ENCODE measurements at regions not wholly inside any gene's neighbourhood (a gene's known extent, or its start where the extent isn't known, plus 50 kb on each side); places are given as distances from the start of the nearest gene placed in this dataset.

GRCh38 chr9:75265525-75265972, 177.2 kb downstream of the OSTF1 start:
- no peak overlapping the region for H3K27ac ChIP-seq (ENCODE audit: insufficient read depth, low read length)
- H3K4me1 ChIP-seq (ENCODE audit: control insufficient read depth, insufficient read depth, low read length) = no peaks in the 10 kb centered on the region
- H3K9ac ChIP-seq (ENCODE audit: low read depth, low read length) = no peak overlapping the region
- H2AK9ac ChIP-seq (replicated peaks; ENCODE audit: low read depth, low read length, poor library complexity) = no peak overlapping the region
- H3K14ac ChIP-seq (replicated peaks; ENCODE audit: low read depth, low read length) = no peak overlapping the region
- no peak overlapping the region for H4K91ac ChIP-seq (ENCODE audit: insufficient read depth, low read depth, low read length)
- no peak overlapping the region for H3K56ac ChIP-seq (ENCODE audit: extremely low read depth, insufficient read depth, low read length)
- no peak overlapping the region for H3K4me2 ChIP-seq (ENCODE audit: low read depth, low read length)
- no peak overlapping the region for H2AK5ac ChIP-seq (ENCODE audit: low read depth, low read length)
- H3K9me1 ChIP-seq (ENCODE audit: insufficient read depth, low read length) = no peaks in the 10 kb centered on the region
- H3K4ac ChIP-seq (ENCODE audit: low read depth, low read length) = no peak overlapping the region
- no peaks in the 10 kb centered on the region for H3K9me3 ChIP-seq (ENCODE audit: control insufficient read depth, insufficient read depth, low read length)
- no peak overlapping the region for H2BK20ac ChIP-seq (ENCODE audit: low read depth, low read length)
- CTCF ChIA-PET = interaction anchor here (0.5 to 0.9 kb wide), 4 partner anchors 13 to 1608 kb away, joined by 3 to 4 read pairs (median 3); no protein-coding TSS in a partner anchor
- no peak overlapping the region for H2BK15ac ChIP-seq (ENCODE audit: low read depth, low read length)
- H2BK5ac ChIP-seq (ENCODE audit: low read depth, low read length, poor library complexity, severe bottlenecking) = no peak overlapping the region
- peak; percentile 86 for ATAC-seq (ENCODE audit: low read depth)
- H4K8ac ChIP-seq (ENCODE audit: low read depth in 2 of 2, low read length in 2 of 2) = no peak overlapping the region
- TF ChIP-seq CEBPB (IDR thresholded peaks at IDR 0.05; ENCODE audit: low read depth, low read length) = no peak
- TF ChIP-seq RCOR1 (IDR thresholded peaks at IDR 0.05; ENCODE audit: insufficient replicate concordance, low read length) = no peak
- TF ChIP-seq CTCF (conservative IDR thresholded peaks at IDR 0.05; ENCODE audit: low read depth, low read length) = peak; percentile 83
- no peak for TF ChIP-seq CHD1 (IDR thresholded peaks at IDR 0.05; ENCODE audit: low read depth, low read length)
- no peak for TF ChIP-seq BHLHE40 (IDR thresholded peaks at IDR 0.05; ENCODE audit: low read depth, low read length)
- peak; percentile 66 for TF ChIP-seq SMC3 (IDR thresholded peaks at IDR 0.05; ENCODE audit: low read depth, low read length)
- no peak for TF ChIP-seq MXI1 (IDR thresholded peaks at IDR 0.05; ENCODE audit: borderline replicate concordance, low read depth, low read length)
- no peak for TF ChIP-seq USF2 (IDR thresholded peaks at IDR 0.05; ENCODE audit: low read depth, low read length)
- TF ChIP-seq RFX5 (IDR thresholded peaks at IDR 0.05; ENCODE audit: low read depth, low read length) = no peak
- TF ChIP-seq ELK1 (IDR thresholded peaks at IDR 0.05; ENCODE audit: borderline replicate concordance, low read depth, low read length) = no peak
- no peak for TF ChIP-seq MAFK (IDR thresholded peaks at IDR 0.05; ENCODE audit: low read depth, low read length)
- no peak for TF ChIP-seq MAZ (IDR thresholded peaks at IDR 0.05; ENCODE audit: borderline replicate concordance, low read depth, low read length)
- no peak for TF ChIP-seq NFE2L2 (IDR thresholded peaks at IDR 0.05; ENCODE audit: low read depth, low read length)
- TF ChIP-seq POLR2A (IDR thresholded peaks at IDR 0.05; ENCODE audit: low read depth, low read length) = no peak
- TF ChIP-seq FOS (IDR thresholded peaks at IDR 0.05; ENCODE audit: low read depth, low read length) = no peak
- TF ChIP-seq RAD21 (IDR thresholded peaks at IDR 0.05; ENCODE audit: low read length) = peak; percentile 70
- H3K27me3 ChIP-seq (ENCODE audit: control insufficient read depth, insufficient read depth, low read length) = no peaks in the 10 kb centered on the region
- no peak overlapping the region for H2AFZ ChIP-seq (replicated peaks; ENCODE audit: low read length, poor library complexity)
- H3K23ac ChIP-seq (ENCODE audit: low read depth, low read length) = no peak overlapping the region
- dilution Hi-C loops (cut with HindIII; ENCODE audit: low sequenced_read_pairs, unreplicated experiment) (no loop called here), intact Hi-C loops (cut with micrococcal nuclease) (loop anchor here (1.0 to 5.0 kb wide), 4 partner anchors 592 to 1437 kb away; no protein-coding TSS in a partner anchor), in situ Hi-C loops (cut with MboI; ENCODE audit: low sequenced_read_pairs) (loop anchor here (10.0 kb wide), 1 partner anchor 1039 kb away; no protein-coding TSS in a partner anchor)
- DNase-seq = peak; percentile 42
- POLR2A ChIA-PET (ENCODE audit: unreplicated experiment) = no interaction called here
- no peak overlapping the region for H3K18ac ChIP-seq (ENCODE audit: low read depth, low read length)
- no peaks in the 10 kb centered on the region for H3K36me3 ChIP-seq (ENCODE audit: control insufficient read depth, insufficient read depth, low read length)
- H4K5ac ChIP-seq (ENCODE audit: low read depth, low read length) = no peak overlapping the region
- no TSS peak for BruUV-seq (replicated peaks)
- no CpG with 5 or more reads among the region's 3 CpGs for WGBS, 2 experiments (ENCODE audit: extremely low coverage in 2 of 2, insufficient read length in 1 of 2)
- no peaks in the 10 kb centered on the region for H4K20me1 ChIP-seq (ENCODE audit: insufficient read depth, low read length)
- no peak overlapping the region for H3K4me3 ChIP-seq (ENCODE audit: insufficient read depth, low read depth, low read length)
- no peaks in the 10 kb centered on the region for H3K79me1 ChIP-seq (ENCODE audit: low read depth in 1 of 2, low read length in 2 of 2)
- H2BK120ac ChIP-seq (ENCODE audit: low read depth, low read length) = no peak overlapping the region
